Islet precursor cell (in vitro differentiated cells): ENCODE measurements at regions not wholly inside any gene's neighbourhood (a gene's known extent, or its start where the extent isn't known, plus 50 kb on each side); places are given as distances from the start of the nearest gene placed in this dataset.
"Not testable (repeated sequence)": the region's sequence is repeated elsewhere in the genome, so short reads cannot be mapped to it uniquely, and the experiment has no call there.

Experiments
- DNase-seq: peaks from one replicate; pipeline ENCODE4 v3.0.0-alpha.2; 2018

GRCh38 chr21:35482933-35483662, 434.0 kb upstream of the RUNX1 start:
- no peak for DNase-seq

- DNase-seq: no peak
These were observed 433.0 kb upstream of the RUNX1 start for GRCh38 chr21:35482096-35482495.

- DNase-seq: no peak
These were observed 431.9 kb upstream of the RUNX1 start for GRCh38 chr21:35481005-35481404.

- no peak for DNase-seq
These were observed 430.4 kb upstream of the RUNX1 start for GRCh38 chr21:35479529-35479928.

GRCh38 chr21:35479065-35479448, 430.0 kb upstream of the RUNX1 start:
- no peak for DNase-seq

GRCh38 chr21:35478161-35479064, 429.3 kb upstream of the RUNX1 start:
- DNase-seq: no peak

DNA sequence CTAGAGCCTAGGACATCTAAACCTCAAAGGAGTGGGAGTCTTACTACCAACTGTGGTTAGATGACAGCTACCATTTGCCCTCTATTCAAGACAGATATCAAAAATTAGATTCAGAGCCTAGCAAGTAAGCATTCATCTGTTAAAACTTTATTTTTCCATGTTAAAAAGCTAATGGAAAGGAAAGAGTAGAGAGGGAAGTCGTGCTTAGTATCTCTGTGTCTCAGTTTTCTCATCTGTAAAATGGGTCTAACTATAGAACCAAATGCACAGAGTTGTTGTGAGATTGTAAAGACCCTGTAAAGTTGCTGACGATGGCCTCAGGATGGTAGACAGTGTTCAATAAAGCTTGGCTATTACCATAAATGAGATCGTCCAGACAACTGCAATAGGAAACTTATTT, 428.5 kb upstream of the RUNX1 start:
- no peak for DNase-seq

GRCh38 chr21:35476621-35477395, 427.7 kb upstream of the RUNX1 start:
- no peak for DNase-seq

DNA sequence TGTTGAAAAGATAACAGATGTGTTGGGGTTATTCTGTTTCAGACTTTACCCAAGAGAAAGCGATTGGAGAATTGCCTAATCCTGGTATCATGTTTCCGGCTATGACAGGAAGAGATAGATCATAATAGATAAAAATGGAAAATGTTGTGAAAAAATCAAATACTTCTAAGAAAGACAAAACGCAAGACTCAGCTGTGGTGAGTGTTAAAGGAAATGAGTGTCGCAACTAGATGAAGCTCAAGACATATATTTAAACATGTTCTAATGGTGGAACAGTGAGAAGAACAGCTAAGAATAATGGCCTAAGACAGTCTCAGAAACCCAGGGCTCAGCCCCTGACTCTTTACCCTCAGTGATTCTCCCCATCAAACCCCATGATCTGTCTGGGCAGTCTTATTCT, 426.7 kb upstream of the RUNX1 start:
- no peak for DNase-seq

GRCh38 chr21:35475009-35475408, 425.9 kb upstream of the RUNX1 start:
- DNase-seq: no peak

GRCh38 chr21:35473496-35473895, 424.4 kb upstream of the RUNX1 start:
- DNase-seq: no peak

GRCh38 chr21:35470522-35470921, 421.4 kb upstream of the RUNX1 start:
- no peak for DNase-seq

- DNase-seq: no peak
These were observed 420.4 kb upstream of the RUNX1 start for GRCh38 chr21:35469498-35469897.

- DNase-seq: no peak
These were observed 419.9 kb upstream of the RUNX1 start for GRCh38 chr21:35468991-35469390.

DNA sequence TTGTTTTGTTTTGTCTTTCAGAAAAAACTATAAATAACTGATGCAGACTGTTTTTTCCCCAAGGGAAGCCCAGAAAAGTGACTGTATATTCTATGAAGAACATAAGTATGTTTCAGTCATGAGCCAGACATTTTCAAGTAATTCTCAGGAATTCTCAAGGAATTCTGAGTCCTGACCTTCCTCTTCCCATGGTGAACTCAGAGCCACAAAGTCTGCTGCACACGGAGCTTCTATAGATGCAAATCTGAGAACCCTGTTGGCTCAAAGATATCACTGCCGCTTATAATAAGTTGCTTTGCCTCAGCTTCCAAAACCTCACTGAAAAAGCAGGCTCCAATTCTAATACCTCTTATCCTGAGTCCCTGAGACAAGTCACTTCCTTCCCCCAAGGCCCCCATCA, 418.5 kb upstream of the RUNX1 start:
- DNase-seq: no peak

DNA sequence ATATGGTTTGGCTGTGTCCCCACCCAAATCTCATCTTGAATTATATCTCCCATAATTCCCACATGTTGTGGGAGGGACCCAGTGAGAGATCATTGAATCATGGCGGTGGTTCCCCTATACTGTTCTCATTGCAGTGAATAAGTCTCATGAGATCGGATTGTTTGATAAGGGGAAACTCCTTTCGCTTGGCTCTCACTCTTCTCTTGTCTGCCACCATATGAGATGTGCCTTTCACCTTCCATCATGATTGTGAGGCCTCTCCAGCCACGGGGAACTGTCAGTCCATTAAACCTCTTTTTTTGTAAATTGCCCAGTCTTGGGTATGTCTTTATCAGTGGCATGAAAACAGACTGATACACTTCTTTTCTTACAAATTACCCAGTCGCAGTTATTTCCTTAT, 417.6 kb upstream of the RUNX1 start:
- not testable (repeated sequence) for DNase-seq

GRCh38 chr21:35465741-35466140, 416.6 kb upstream of the RUNX1 start:
- DNase-seq: no peak

GRCh38 chr21:35461700-35462099, 412.6 kb upstream of the RUNX1 start:
- DNase-seq: no peak

DNA sequence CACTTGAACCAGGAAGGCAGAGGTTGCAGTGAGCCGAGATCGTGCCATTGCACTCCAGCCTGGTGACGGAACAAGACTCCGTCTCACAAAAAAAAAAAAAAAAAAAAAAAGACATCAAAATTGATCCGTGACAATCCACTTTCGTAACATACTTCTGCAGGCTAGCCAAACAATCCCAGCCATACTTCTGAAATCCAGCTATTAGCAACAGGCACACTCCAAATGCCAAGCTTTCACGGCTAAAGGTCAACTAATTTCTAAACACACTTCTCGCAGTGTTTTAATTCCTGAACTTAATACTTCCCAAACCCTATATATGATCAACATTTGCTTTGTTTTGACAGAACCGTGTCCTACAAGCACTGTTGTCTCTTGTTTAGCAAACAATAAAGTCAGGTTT, 411.3 kb upstream of the RUNX1 start:
- DNase-seq: no peak

DNA sequence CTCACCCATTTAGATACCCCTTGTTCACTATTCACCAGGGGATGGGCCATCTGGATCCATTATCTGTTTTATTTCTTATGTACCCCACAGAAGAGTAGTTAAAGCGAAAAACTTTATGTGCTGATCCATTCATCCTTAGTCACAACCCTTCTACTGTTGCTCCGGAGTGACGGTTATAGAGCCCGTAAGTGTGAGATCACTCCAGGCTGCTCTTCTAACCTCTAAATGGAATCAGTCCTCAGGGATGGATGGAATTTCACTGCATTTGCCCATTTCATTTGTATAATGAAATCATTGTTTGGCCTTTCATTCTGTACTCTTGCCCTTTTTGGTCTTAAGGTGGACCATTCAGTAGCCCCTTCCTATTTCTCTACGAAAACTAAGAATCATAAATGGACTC, 409.3 kb upstream of the RUNX1 start:
- no peak for DNase-seq

- no peak for DNase-seq
These were observed 408.1 kb upstream of the RUNX1 start for GRCh38 chr21:35457097-35457804.

- DNase-seq: no peak
These were observed 402.2 kb upstream of the RUNX1 start for GRCh38 chr21:35451276-35451675.

- no peak for DNase-seq
These were observed 401.7 kb upstream of the RUNX1 start for GRCh38 chr21:35450830-35451229.
